NT2/D1 (cell line): ENCODE measurements at regions not wholly inside any gene's neighbourhood (a gene's known extent, or its start where the extent isn't known, plus 50 kb on each side); places are given as distances from the start of the nearest gene placed in this dataset.

Experiments used
- DNase-seq: peaks from one replicate; pipeline ENCODE4 v3.0.0-alpha.2; 2011; ENCODE audit warnings: low read depth, low spot score
- H3K27me3 ChIP-seq: 2 replicates; pipeline ENCODE4 v1.6.0; 2011; ENCODE audit warnings: mild to moderate bottlenecking; ENCODE audit not compliant: insufficient read length, insufficient read depth
- H3K36me3 ChIP-seq: 2 replicates; pipeline ENCODE4 v1.6.1; 2011; ENCODE audit warnings: mild to moderate bottlenecking, low read length, mixed read lengths; ENCODE audit not compliant: insufficient read depth, insufficient read length
- H3K4me1 ChIP-seq: 2 replicates; pipeline ENCODE4 v1.5.1; 2011; ENCODE audit not compliant: insufficient read depth, insufficient read length
- H3K4me3 ChIP-seq: 2 replicates; pipeline ENCODE4 v1.5.1; 2011; ENCODE audit warnings: low read depth; ENCODE audit not compliant: insufficient read length
- H3K9ac ChIP-seq: 2 replicates; pipeline ENCODE4 v1.6.0; 2011; ENCODE audit warnings: low read depth; ENCODE audit not compliant: insufficient read length
- H3K9me3 ChIP-seq: 2 replicates; pipeline ENCODE4 v1.5.1; 2011; ENCODE audit warnings: mild to moderate bottlenecking, low read length; ENCODE audit not compliant: insufficient read depth
- SUZ12 ChIP-seq: IDR thresholded peaks from 2 replicates; pipeline ENCODE4 v1.6.1; 2011; ENCODE audit not compliant: insufficient read length, insufficient read depth; ENCODE audit errors: extremely low read depth
- YY1 ChIP-seq: IDR thresholded peaks from 2 replicates; pipeline ENCODE4 v1.6.1; 2011; ENCODE audit not compliant: insufficient read length, insufficient read depth
- ZNF274 ChIP-seq: IDR thresholded peaks from 2 replicates; pipeline ENCODE4 v1.6.1; 2011; ENCODE audit warnings: mild to moderate bottlenecking, low read depth, low read length

- Histone ChIP-seq H3K9me3 (no peaks in the 10 kb centered on the region; the same call in 1 of the 2 replicates), H3K27me3 (no peaks in the 10 kb centered on the region), H3K36me3 (no peaks in the 10 kb centered on the region), H3K9ac (peak overlapping the region; percentile 59), H3K4me3 (no peak overlapping the region), H3K4me1 (peaks cover 1% of the 10 kb centered on the region)
- TF ChIP-seq YY1 = no peak
- no peak for TF ChIP-seq ZNF274
- no peak for TF ChIP-seq SUZ12
- peak; percentile 75 for DNase-seq
Measured at GRCh38 chr14:95979339-95980042, 59.7 kb upstream of the C14orf132 start.

GRCh38 chr14:95980402-95980801, 58.8 kb upstream of the C14orf132 start:
- H3K4me1 ChIP-seq = peaks cover 1% of the 10 kb centered on the region
- no peak for DNase-seq
- H3K27me3 ChIP-seq = no peaks in the 10 kb centered on the region
- no peak for TF ChIP-seq SUZ12
- H3K4me3 ChIP-seq = no peak overlapping the region
- H3K9me3 ChIP-seq = no peaks in the 10 kb centered on the region; the same call in 1 of the 2 replicates
- no peak overlapping the region for H3K9ac ChIP-seq
- no peaks in the 10 kb centered on the region for H3K36me3 ChIP-seq

GRCh38 chr14:95981965-95982364, 57.2 kb upstream of the C14orf132 start:
- no peaks in the 10 kb centered on the region for H3K36me3 ChIP-seq
- no peak overlapping the region for H3K9ac ChIP-seq
- no peak overlapping the region for H3K4me3 ChIP-seq
- H3K27me3 ChIP-seq = no peaks in the 10 kb centered on the region
- peaks cover 1% of the 10 kb centered on the region for H3K4me1 ChIP-seq
- no peak for TF ChIP-seq YY1
- no peak for TF ChIP-seq SUZ12
- TF ChIP-seq ZNF274 = no peak
- DNase-seq = no peak
- no peaks in the 10 kb centered on the region; the same call in 1 of the 2 replicates for H3K9me3 ChIP-seq

GRCh38 chr14:95984206-95984605, 55.0 kb upstream of the C14orf132 start:
- H3K27me3 ChIP-seq = no peaks in the 10 kb centered on the region
- peaks cover 16% of the 10 kb centered on the region; the same call in 1 of the 2 replicates for H3K9me3 ChIP-seq
- DNase-seq = no peak
- H3K4me3 ChIP-seq = no peak overlapping the region
- TF ChIP-seq ZNF274 (no peak), YY1 (no peak)
- H3K9ac ChIP-seq = no peak overlapping the region
- peaks cover 1% of the 10 kb centered on the region for H3K4me1 ChIP-seq
- no peaks in the 10 kb centered on the region for H3K36me3 ChIP-seq
